ENCODE measurements at regions not wholly inside any gene's neighbourhood (a gene's known extent, or its start where the extent isn't known, plus 50 kb on each side); places are given as distances from the start of the nearest gene placed in this dataset.

DNA sequence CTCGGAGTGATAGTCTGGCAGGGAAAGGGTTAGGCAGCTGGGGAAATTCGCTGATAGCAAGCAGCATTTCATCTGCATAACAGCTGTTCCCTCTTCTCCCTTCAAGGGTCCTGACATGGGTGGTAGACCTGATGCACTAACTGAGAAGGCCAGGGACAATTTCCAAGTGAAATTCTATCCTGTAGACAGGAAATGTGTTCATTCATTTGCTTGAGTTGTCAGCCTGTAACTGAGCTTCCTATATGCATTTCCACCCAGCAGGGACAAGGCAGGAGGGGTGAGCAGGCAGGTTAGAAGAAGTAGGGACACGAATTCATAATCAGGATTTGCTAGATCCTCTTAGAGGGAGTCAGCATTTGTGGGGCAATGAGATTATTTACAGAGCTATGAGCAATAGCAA, 154.3 kb upstream of the NCAM1 start:
- no peak for DNase-seq (ENCODE audit: low read depth, low spot score)

DNA sequence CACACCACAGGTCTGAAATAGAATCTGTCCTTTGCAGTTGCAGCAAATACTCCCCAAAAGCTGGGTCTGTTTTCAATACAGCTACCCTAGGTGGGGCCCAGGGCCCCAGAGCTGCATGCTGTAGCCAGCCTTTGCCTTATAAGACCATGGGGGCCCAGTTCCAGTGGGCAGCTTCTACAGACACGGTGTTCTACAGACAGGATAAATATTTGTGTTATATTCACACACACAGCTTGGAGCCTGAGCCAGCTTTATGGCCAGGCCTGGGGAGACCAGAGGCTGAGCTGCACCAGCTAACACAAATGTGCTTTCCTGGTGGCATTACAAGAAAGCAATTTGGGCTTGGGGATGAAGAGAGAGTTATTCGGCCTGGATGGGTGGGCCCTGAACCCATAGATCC, 151.8 kb upstream of the NCAM1 start:
- no peak for DNase-seq (ENCODE audit: low read depth, low spot score)

DNA sequence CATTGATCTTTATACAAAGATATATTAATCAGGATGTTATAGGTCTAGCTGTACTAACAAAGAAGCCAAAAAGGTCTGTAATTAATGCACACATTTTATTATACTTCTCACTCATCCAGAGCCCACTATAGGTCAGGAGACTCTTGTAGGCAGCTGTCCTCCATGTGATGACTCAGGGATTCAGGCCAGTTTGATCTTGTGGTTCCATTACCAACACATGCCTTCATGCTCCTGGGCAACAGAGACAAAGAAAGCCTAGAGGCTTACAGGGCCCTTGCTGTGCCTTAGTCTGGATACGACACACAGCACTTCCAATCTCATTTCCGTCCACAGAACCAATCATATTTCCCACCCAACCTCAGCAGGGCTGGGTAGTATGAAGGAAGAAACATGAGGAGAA, 150.3 kb upstream of the NCAM1 start:
- DNase-seq (ENCODE audit: low read depth, low spot score), result no peak

DNA sequence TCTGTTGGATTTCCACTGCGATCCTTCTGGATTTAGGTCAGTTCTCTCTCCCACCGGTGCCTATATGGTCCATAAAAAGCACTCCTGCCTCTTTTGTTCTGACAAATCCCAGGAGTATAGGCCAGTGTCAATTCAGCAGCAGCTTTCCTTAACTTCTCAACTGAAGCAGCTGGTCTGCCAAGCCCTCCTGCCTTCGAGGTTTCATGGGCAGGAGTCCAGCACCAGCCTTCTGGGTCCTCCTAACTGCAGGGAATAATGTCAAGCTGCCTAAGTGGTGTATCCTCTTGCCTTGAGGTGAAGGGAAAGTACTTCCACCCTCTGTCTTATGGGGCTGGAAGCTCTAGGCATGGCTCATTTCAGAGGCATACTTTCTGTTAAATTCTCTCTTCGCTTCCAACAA, 149.4 kb upstream of the NCAM1 start:
- no peak for DNase-seq (ENCODE audit: low read depth, low spot score)

DNA sequence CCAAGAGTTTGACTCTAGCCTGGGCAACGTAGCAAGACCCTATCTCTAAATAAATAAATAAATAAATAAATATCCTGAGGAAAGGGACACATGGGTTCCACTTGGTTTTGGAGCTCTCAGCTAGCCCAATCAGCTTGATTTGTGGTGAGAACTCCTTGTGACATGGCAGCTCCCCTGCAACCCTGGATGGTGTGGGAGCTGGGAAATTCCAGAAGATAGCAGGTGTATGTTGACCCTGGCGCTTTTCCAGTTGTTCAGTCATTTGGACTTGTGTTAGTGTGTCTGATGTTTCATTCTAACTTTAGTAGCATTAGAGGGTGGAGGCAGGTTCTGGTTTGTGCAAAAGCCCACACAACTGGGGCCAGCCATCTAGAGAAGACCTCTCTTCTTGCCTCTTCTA, 148.5 kb upstream of the NCAM1 start:
- DNase-seq (ENCODE audit: low read depth, low spot score), result no peak

DNA sequence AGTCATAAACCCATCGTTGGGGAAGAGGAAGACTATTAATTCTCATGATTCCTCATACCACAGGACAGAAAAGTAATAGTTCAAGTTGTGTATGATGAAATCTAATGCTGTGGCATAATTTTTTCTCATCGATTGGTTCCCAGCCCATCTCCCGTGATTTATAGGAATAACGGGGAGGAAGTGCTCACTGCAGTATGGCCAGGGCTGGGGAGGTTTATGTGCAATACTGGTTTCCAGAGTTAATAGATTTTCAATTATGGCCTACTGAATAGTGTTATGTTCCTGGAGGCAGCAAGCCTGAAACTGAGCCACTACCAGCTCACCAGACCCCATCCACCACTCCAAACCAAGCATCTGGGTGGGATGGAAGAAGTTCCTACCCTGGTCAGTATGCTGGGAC, 147.1 kb upstream of the NCAM1 start:
- DNase-seq (ENCODE audit: low read depth, low spot score), result no peak

DNA sequence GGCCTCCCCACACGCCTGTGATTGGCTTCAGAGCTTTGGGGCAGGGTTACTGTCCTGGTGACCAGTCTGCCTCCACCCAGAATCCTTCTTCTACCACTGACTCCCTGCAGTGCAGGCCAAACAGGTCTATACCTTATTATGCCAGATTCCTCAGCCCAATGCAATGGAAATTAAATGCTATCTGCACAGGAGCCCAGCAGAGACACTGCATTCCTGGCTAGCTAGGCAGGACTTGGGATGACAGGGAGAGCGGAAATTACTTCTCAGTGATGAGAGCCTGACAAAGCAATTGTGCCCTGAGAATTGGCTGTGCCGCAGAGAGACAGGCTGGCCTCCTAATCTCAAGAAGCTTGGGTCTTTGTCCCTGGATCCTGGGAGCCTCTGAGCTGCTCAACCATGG, 143.8 kb upstream of the NCAM1 start:
- DNase-seq (ENCODE audit: low read depth, low spot score), result no peak

DNA sequence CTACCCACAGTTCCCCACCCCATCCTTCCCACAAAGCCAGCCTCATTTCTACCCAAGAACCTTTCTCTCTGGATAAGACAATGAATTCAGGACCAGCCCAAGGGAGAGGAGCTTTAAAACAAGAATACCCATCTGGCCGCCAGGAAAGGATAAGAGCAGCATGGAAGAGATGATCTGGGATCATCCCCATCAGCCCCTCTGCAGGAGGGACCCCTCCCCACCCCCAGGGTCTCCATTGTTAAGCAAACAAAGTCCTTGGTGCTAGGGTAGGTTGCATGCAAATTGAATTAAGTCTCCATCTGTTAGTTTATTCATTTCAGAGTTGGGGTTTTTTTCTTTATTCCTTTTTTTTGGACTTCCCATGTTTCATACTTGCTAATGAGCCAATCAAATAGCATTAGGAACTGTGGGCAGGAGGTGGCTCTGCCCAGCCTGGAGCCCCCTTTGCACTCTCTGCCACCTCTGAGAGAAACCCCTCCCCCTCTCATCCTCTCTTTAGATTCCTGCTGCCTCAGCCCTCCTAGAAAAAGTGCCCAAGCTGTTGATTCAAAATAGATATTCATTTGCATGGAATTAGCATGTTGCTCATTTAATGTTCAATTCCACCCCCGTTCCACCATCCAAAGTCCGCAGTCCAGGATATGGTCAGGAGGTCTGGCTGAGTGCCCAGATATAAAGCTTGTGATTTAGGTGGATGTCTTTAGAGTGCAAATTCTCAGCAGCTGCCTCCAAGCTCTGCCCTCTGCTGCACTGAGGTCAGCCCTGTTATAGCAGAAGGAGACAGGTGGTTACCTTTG, 138.5 kb upstream of the NCAM1 start:
- peak; percentile 54 for DNase-seq (ENCODE audit: low read depth, low spot score)

DNA sequence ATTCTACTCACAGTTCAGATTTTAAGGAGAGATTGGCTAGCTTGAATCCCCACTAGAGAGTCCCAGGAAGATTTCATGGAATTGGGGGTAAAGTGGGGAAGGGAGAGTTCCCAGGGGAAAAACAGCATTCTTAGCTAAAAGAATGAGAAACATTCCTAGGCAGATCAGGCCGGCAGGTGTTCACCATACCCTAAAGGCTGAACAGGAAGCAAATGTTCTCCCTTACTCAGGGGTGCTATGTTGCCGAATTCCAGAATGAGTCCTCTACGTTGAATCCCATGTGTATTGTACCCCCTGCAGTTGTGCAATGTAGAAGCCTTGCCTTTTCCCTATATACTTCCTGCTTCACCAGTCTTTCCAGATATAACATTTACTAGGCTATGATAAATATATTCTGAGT, 135.2 kb upstream of the NCAM1 start:
- no peak for DNase-seq (ENCODE audit: low read depth, low spot score)

DNA sequence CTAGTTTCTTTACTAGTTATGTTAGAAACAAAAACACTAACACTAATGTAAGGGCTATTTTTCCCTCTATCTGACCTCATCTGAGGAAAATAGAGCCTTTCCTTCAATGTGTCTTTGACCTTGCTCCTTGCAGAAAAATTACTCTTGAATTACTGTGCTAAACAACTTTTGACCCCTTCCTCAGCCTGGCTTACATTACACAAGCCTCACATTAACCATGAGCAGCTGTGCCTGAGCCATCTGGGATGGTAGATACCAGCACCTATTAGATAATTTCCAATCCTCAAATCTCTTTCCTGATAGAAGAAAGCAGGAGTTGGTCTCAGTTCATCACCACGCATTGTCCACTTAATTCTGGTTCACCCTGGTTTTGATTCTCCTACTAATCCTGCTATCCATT, 134.4 kb upstream of the NCAM1 start:
- DNase-seq (ENCODE audit: low read depth, low spot score), result no peak

DNA sequence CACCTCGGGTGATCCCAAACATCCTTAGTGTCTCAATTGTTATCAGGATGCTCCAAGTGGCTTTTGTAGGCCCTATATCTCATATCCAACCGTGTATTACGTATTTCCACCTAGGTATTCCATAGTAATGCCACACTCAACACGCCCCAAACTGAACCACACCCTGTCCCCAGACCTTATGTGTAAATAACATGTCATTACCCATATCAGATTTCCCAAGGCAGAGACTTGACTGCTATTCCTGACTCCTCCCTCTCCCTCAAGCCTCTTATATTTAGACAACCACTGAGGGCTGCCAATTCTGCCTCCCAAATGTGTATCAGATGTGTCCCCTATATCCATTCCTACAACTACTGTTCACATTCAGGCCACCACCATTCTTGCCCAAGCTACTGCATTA, 132.8 kb upstream of the NCAM1 start:
- no peak for DNase-seq (ENCODE audit: low read depth, low spot score)

DNA sequence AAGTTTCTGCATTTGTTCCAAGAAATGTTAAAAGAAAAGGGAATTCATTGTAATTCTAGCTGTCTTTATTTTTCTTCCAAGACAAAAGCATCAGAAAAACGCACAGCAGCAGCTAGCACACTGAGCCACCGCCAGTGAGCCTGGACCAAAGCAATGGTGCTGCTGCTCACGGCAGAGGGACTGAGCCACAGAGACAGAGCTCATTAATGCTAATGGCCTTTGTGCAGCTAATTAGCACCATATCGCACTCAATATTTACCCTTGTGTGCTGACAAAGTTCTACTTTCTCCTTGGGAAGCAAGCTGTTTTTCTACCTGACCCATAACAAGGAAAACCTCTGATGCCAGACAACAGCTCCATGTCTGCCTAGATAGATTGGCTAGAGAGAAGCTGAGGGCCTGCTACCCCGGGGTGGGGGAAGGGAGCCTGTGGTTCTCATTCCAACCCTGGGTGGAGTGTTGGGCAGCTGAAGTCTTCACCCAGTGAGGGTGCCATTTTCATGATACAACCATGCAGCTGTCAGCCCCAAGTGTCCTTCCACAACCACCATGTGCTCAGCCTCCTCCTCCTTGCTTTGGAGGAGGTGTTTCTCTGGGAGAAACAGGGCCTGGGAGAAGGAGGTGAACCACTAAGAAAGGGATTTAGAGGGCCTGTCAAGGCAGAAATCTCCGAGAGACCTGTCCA, 131.1 kb upstream of the NCAM1 start:
- no peak for DNase-seq (ENCODE audit: low read depth, low spot score)

DNA sequence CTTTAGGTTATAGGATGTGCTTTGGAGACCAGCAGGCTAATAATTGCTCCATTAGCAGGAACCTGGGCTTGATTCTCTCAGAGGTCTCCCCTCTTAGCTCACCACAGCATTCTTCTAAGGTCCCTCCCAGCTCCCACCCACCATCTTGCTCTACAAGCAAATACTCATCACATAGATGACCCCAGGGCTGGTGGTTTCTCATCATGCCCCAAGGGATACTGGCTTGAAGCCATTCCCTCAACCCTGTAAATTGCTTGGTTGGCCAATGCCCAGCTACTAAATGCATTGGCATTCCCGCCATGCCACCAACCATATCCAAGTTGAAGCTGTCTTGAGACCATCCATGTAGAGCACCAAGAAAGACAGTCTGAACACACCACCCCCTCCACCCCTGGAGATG, 130.2 kb upstream of the NCAM1 start:
- DNase-seq (ENCODE audit: low read depth, low spot score), result no peak

DNA sequence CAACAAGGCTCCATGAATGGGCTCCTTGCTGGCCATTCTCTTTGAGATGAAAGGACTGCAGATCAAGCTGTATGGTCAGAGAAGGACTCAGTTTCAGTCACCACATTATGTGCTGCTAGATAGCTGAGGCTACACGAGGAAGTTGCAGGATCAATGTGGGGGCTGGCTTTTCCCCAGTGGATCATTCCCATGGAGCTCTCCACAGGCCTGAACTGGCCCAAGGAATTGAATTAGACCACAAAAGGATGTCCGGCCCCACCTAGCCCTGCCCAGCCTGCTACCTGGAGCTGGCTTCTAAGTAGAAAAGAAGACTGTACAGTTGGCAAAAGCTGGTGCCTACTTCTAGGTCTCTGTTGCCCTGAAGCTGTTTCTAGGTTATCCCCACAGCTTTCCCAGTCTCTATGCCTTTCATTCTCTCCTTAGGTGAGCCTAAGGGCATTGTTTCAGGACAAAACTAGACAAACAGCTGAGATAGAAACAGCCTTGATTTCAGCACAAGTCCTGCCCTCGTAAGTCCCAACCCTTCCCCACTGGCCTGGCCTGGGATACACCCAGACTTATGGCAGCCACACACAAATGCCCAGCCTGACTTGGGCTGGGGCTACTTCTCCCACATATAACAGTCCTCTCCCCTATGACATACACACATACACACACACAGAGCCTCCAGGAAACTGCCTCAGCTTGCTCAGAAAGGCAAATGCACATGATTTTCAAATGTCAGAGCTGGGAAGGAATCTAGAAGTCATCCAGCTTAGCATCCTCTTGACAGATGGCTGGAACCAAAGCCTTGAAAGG, 129.1 kb upstream of the NCAM1 start:
- no peak for DNase-seq (ENCODE audit: low read depth, low spot score)

DNA sequence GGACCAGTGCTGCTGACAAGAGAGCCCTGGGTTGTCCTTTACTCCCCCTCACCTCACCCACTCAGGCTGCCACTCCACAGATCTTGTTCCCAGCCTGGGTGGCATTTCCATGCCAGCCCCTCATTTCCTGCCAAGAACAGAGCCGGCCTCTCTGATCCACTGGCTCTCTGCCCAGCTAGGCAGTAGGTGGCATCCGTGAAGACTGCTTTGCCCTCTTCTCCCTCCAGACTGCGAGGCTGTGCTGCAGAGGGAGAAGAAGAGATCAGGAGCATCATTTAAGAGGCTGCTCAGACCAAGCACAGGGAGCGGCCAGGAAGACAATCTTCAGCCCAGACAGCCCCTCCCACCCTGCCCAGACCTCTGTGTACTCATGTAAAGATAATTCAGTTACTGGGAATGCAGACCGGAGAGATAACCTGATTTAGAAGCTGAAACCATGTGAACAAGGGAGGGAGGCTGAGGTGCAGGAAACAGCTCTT, 126.9 kb upstream of the NCAM1 start:
- DNase-seq (ENCODE audit: low read depth, low spot score), result peak; percentile 60

DNA sequence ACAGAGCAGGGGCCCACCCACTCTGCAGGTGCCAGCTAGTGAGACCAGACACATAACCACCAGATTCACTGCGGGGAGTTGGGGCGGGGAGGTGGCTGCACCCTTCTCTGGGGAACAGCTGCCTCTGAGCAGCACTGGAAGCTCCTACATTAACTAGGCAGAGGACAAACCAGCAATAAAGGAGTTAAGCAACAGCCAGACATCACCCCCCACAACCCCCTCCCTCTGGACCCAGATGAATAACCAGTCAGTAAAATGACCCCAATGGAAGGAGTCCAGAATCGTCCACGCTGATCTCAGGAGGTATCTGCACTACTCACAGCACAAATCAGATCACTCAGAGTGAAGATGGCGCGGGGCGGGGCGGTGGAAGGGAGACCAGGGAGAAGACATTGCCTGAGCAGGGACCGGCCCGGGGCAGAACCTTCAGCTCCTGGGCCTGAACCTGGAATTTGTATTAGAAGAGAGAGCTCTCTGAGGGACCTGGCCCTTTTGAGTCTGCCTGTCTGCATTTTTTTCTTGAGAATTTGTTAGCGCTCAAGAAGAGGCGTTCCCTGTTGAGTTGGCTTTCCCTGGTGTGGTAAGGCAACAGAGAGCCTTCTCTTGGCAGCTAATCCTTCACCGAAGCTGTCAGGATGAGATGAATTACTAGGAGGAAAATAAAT, 125.5 kb upstream of the NCAM1 start:
- no peak for DNase-seq (ENCODE audit: low read depth, low spot score)

DNA sequence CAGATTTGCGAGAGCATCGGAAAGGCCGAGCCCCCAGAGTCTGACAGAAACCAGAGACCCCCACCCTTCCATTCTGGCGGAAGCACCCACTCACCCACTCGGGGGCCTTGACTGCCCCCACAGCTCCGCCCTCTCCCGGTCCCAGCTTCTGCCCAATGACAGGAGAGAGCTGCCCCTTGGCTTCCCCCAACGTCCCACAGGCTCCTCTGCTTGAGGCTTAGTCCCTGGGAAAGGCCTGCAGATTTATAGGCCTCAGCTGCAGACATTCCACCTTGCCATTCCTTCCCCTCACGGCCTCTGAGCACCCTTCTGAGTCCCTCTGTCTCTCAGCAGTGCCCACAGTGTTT, 125.0 kb upstream of the NCAM1 start:
- no peak for DNase-seq (ENCODE audit: low read depth, low spot score)

DNA sequence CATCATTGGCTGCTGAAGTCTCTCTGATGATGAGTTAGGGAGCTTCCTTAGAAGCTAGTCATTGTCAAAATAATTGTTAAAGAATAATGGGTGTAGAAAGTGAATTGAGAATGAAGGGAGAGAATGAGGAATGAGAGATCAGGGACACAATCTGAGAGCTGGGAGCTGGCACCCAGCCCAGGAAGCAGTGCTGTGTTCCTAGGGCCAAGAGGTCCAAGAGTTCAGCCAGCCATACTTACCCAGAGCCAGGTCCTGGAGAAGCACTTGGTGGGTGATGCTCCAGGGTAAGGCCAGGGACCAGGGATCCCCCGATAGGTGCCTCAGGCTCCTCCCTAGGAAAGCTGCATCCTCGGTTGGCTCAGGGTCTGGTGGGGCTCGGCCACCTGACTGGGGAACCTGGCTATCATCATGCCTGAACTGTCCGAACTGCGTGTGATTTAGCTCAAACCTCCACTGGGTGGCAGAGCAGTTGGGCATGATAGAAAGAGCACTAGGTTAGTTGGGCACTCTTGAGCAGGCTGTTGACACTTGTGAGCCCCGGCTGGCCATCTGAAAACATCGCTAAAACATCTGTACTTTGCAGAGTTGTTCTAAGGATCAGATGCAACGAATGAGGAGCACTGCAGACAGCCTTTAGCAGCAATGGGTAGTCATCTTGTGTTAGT, 123.9 kb upstream of the NCAM1 start:
- no peak for DNase-seq (ENCODE audit: low read depth, low spot score)

DNA sequence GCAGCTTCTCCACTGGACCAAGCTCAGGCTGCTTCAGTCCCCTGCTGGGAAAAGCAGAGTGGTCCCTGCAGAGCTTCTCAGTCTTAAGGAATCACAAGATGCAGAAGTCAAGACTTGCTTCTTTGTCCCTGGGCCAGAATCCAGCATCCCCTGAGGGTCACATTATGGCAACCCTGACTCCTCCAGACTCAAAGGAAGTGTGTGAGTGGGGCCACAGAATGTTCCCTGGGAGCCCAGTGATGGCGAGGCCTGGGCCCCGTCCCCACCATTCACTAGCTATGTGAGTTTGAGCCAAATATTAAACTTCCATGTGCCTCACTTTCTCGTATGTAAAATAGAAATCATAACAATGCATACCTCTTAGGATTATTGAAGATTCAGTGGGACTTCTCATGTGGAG, 122.2 kb upstream of the NCAM1 start:
- no peak for DNase-seq (ENCODE audit: low read depth, low spot score)

DNA sequence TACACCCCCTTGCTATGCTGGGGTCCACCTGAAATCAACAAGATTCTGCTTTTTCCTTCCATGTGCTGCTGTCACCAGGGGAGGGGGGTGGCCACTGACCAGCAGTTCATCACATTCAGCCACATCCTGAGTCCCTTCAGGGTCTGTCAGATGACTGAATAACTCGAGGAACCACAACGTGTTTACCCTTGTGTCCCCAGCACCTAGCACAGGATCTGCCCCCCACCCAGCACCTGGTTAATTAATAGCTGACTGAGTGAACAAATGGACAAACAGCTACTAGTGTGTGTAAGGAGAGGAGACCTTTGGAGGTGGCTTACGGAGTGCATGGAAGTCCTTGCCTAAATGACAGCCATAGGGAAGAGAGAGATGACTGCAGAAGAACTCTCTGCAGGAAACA, 119.5 kb upstream of the NCAM1 start:
- no peak for DNase-seq (ENCODE audit: low read depth, low spot score)

DNA sequence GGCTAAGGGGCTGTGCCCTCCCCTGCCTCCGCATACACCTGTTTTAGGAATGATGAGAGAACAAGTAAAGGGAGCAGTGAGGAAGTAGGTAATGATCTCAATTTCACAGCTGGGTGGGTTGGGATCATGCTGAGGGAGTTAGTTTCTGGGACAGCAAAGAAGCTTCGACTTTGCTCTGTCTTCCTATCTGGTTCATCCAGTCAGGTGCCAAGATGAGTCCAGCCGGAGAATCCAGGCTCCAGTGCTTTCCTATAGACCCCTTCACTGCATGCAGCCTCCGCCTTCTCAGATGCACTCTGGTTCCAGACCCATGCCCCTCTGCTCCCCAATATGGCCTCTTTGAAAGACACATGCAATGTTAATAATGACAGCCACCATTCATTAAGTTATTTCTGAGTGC, 119.1 kb upstream of the NCAM1 start:
- no peak for DNase-seq (ENCODE audit: low read depth, low spot score)

DNA sequence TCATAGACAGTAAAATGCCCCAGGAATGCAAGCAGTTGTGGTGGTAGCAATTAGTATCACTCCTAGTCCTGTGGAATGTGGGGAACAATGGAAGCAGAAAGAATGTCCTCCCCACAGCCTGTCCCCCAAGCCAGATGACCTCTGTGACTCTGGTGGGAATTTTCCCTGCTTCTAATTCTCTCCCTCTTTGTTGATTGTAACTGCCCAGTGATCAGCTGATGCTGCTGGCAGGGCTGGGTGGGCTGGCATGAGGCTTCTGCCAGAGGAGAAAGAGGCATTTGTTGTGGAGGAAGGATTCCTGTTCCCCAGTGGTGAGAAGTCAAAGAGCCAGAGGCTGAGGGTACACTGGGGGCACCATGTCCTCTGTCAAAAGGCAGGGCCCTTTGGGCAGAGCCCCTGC, 116.7 kb upstream of the NCAM1 start:
- DNase-seq (ENCODE audit: low read depth, low spot score), result peak; percentile 79
